Body of pancreas (tissue), 4 donors: ENCODE measurements at regions not wholly inside any gene's neighbourhood (a gene's known extent, or its start where the extent isn't known, plus 50 kb on each side); places are given as distances from the start of the nearest gene placed in this dataset.

ENCODE experiments used
- ATAC-seq: fragments of 150-250 bp; one replicate; pipeline ENCODE4 v1.9.1; 2016
- DNase-seq, 4 donors: peaks; one replicate each; pipeline ENCODE4 v3.0.0-alpha.2; 2019
- H3K27ac ChIP-seq, 4 donors: fragments of 200-600 bp; sonication (generic); 1 replicate in 3 of 4; 2 replicates in 1 of 4; pipeline versions ENCODE4 v1.5.1 to v1.6.1; 2016 to 2019; ENCODE audit warnings: mild to moderate bottlenecking in 1 of 4, mixed read lengths in 1 of 4, moderate library complexity in 1 of 4
- H3K27me3 ChIP-seq, 2 donors: fragments of 200-600 bp; sonication (generic); one replicate each; pipeline ENCODE4 v1.6.0; 2016; ENCODE audit warnings: mild to moderate bottlenecking in 1 of 2
- H3K36me3 ChIP-seq, 2 donors: fragments of 200-600 bp; sonication (generic); replicated peaks in 1 of 2; 2 replicates each; pipeline ENCODE4 v1.5.1; 2016; ENCODE audit warnings: low read depth in 2 of 2; ENCODE audit not compliant: insufficient read depth in 1 of 2
- H3K4me1 ChIP-seq: fragments of 200-600 bp; sonication (generic); one replicate; pipeline ENCODE4 v1.6.0; 2016
- H3K4me3 ChIP-seq, 2 donors: fragments of 200-600 bp; sonication (generic); 1 replicate in 1 of 2; 2 replicates in 1 of 2; pipeline ENCODE4 v1.5.1; 2016 to 2019
- H3K9me3 ChIP-seq, 3 donors: fragments of 200-600 bp; sonication (generic); 1 replicate in 2 of 3; 2 replicates in 1 of 3; pipeline ENCODE4 v1.5.1; 2016
- CTCF ChIP-seq, 7 experiments: fragments of 450-650 bp in 4 of 7; fragments of 200-600 bp in 3 of 7; sonication (generic) in 3 of 7; IDR thresholded peaks; one replicate each; pipeline ENCODE4 v1.5.1; 2016 to 2019; ENCODE audit warnings: antibody characterized with exemption in 7 of 7
- POLR2A ChIP-seq, 3 donors: fragments of 450-650 bp; IDR thresholded peaks; one replicate each; pipeline ENCODE4 v1.6.1; 2016; ENCODE audit warnings: antibody characterized with exemption in 3 of 3, mild to moderate bottlenecking in 2 of 3
- WGBS, 2 donors: methylation state at CpG; one replicate each; pipeline ENCODE4 v1.1.5; 2017; 5-methylcytosine and 5-hydroxymethylcytosine counted together
- intact Hi-C: fragments of 100-400 bp; cut with DNase I; formaldehyde crosslinking; loops from one replicate; pipeline ENCODE4 v1.15.1; 2023

DNA sequence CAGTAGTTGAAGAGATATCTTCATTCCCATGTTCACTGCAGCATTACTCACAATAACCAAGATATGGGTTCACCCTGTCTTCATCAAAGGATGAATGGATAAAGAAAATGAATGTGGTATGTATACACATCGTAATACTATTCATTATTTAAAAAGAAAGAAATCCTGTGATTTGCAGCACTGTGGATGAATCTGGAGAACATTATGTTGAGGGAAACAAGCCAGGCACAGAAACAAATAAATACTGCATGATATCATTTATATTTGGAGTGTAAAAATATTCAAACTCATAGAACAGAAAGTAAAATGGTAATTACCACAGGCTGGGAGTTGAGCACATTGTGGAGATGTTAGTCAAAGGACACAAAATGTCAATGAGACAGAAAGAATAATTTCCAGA is 977.2 kb downstream of the AMY1C start:
- DNase-seq (no peak), ATAC-seq (no peak)
- TF ChIP-seq CTCF (IDR thresholded peaks at IDR 0.05) = no peak
- no peak for TF ChIP-seq POLR2A (IDR thresholded peaks at IDR 0.05)
- Histone ChIP-seq H3K27me3 (no peaks in the 10 kb centered on the region), H3K4me1 (no peaks in the 10 kb centered on the region), H3K4me3 (no peak overlapping the region), H3K27ac (no peak overlapping the region), H3K9me3 (no peaks in the 10 kb centered on the region), H3K36me3 (no peaks in the 10 kb centered on the region)
- intact Hi-C loops = no loop called here
- 36 to 39% methylated on average over 1 of the region's 1 CpG for WGBS, 2 donors

DNA sequence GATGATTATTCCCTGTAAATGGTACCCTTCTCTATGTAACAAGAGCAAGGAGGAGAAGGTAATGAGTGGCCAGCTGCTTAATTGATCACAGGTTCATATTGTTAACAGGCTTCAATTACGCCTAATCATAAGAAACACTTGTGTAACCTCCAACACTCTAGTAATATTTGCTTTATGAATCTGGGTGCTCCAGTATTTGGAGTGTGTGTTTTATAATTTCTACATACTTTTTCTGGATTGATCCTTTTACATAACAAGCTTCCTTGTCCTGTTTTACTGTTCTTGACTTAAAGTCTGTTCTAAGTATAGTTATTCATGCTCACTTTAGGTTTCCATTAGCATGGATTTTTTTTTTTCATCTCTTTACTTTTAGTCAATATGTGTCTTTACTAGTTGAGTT is 984.2 kb downstream of the AMY1C start:
- no peaks in the 10 kb centered on the region for H3K36me3 ChIP-seq
- H3K4me3 ChIP-seq = no peak overlapping the region
- no peaks in the 10 kb centered on the region for H3K27me3 ChIP-seq
- no peaks in the 10 kb centered on the region for H3K4me1 ChIP-seq
- ATAC-seq = no peak
- H3K9me3 ChIP-seq = no peaks in the 10 kb centered on the region
- H3K27ac ChIP-seq = no peak overlapping the region
- TF ChIP-seq POLR2A (IDR thresholded peaks at IDR 0.05) (no peak), CTCF (IDR thresholded peaks at IDR 0.05) (no peak)
- intact Hi-C loops = no loop called here
- WGBS, 2 donors = 71 to 77% methylated on average over 1 of the region's 1 CpG
- DNase-seq = no peak

DNA sequence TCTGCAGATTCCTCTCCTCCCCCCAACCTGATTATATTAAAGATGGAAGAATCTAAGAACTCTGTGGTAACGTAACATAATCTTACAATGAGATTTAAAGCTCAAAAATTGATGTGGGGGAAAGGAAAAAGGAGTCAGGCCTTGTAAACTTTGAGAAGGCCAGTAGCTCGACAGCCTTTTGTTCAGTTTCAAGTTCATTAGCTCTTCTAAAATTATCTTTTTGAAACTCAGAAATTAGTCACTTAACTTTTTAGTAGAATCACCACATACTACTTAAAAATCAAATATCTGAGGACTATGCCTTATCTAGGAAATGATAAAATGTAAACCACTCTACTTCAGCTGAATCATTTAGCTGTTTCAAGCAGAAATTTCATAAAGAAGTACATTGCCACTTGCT is 996.2 kb downstream of the AMY1C start:
- DNase-seq (no peak), ATAC-seq (no peak)
- no peaks in the 10 kb centered on the region for H3K4me1 ChIP-seq
- WGBS, 2 donors = 27 to 45% methylated on average over 2 of the region's 2 CpGs
- no peaks in the 10 kb centered on the region for H3K27me3 ChIP-seq
- H3K36me3 ChIP-seq = no peaks in the 10 kb centered on the region
- H3K9me3 ChIP-seq = no peaks in the 10 kb centered on the region
- no peak overlapping the region for H3K4me3 ChIP-seq
- TF ChIP-seq POLR2A (IDR thresholded peaks at IDR 0.05) (no peak), CTCF (IDR thresholded peaks at IDR 0.05) (no peak)
- no peak overlapping the region for H3K27ac ChIP-seq
- intact Hi-C loops = no loop called here

DNA sequence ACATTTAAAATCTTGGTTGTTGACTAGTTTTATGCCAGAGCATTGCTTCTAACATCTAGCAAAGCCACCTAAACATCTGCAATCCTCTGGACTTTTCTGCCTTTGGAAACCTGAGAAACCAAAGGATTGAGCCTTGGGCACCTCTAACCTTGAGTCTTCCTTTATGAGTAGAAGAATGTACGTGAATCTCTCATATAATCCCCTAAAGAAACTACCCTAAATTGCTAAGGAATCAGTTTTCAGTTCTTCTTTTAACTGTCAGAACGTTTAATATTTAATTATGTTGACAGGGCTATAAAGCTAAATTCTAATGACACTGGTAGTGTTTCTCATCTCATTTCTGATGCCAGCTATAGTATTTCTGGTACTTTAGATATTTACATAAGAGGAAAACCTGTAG is 997.3 kb downstream of the AMY1C start:
- H3K27ac ChIP-seq = no peak overlapping the region
- H3K36me3 ChIP-seq = no peaks in the 10 kb centered on the region
- DNase-seq = no peak
- H3K4me1 ChIP-seq = no peaks in the 10 kb centered on the region
- H3K4me3 ChIP-seq = no peak overlapping the region
- intact Hi-C loops = no loop called here
- H3K27me3 ChIP-seq = no peaks in the 10 kb centered on the region
- 25 to 31% methylated on average over 2 of the region's 2 CpGs for WGBS, 2 donors
- TF ChIP-seq POLR2A (IDR thresholded peaks at IDR 0.05) = no peak
- no peak for TF ChIP-seq CTCF (IDR thresholded peaks at IDR 0.05)
- no peak for ATAC-seq
- no peaks in the 10 kb centered on the region for H3K9me3 ChIP-seq

DNA sequence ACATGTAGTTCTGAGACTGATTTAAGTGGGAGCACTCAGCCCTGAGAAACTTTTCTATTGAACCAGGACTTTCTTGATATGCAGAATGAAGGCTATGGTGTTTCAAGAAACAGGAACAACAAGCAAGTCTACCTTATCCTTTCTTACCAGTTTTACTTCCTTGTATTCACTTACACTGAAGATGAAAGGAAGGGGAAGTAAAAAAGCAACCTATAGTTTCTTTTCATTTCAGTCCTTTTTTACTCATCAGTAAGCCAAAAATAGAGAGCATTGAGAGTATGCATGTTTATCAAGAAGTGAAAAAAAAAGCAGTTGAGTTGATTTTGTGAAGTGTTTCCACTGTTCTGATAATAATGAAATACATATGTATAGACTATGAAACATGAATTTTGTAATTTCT is 1010.3 kb downstream of the AMY1C start:
- no peaks in the 10 kb centered on the region for H3K36me3 ChIP-seq
- no peak for DNase-seq
- H3K4me1 ChIP-seq = no peaks in the 10 kb centered on the region
- no peak overlapping the region for H3K4me3 ChIP-seq
- intact Hi-C loops = no loop called here
- H3K27me3 ChIP-seq = no peaks in the 10 kb centered on the region
- H3K9me3 ChIP-seq = no peaks in the 10 kb centered on the region
- no peak overlapping the region for H3K27ac ChIP-seq
- no peak for ATAC-seq
- no peak for TF ChIP-seq POLR2A (IDR thresholded peaks at IDR 0.05)
- TF ChIP-seq CTCF (IDR thresholded peaks at IDR 0.05) = no peak
